Esophagus muscularis mucosa (tissue), 4 donors: ENCODE measurements at regions not wholly inside any gene's neighbourhood (a gene's known extent, or its start where the extent isn't known, plus 50 kb on each side); places are given as distances from the start of the nearest gene placed in this dataset.

Source experiments
- CTCF ChIP-seq, 3 experiments: fragments of 200-600 bp in 2 of 3; fragments of 450-650 bp in 1 of 3; sonication (generic) in 2 of 3; IDR thresholded peaks; one replicate each; pipeline ENCODE4 v1.5.1; 2017 to 2019; ENCODE audit warnings: antibody characterized with exemption in 3 of 3, mild to moderate bottlenecking in 2 of 3, moderate library complexity in 1 of 3
- EP300 ChIP-seq: sonication (generic); formaldehyde crosslinking; IDR thresholded peaks from one replicate; pipeline ENCODE4 v1.6.1; 2017; ENCODE audit warnings: antibody characterized with exemption
- POLR2A ChIP-seq: fragments of 450-650 bp; IDR thresholded peaks from one replicate; pipeline ENCODE4 v1.6.1; 2017; ENCODE audit warnings: antibody characterized with exemption, moderate library complexity, mild to moderate bottlenecking, low read depth
- POLR2AphosphoS5 ChIP-seq, 2 donors: sonication (generic); formaldehyde crosslinking; IDR thresholded peaks; one replicate each; pipeline ENCODE4 v1.6.1; 2017; ENCODE audit warnings: antibody characterized with exemption in 2 of 2

- no peak for TF ChIP-seq CTCF (IDR thresholded peaks at IDR 0.05)
- no peak for TF ChIP-seq POLR2AphosphoS5 (IDR thresholded peaks at IDR 0.05)
- no peak for TF ChIP-seq POLR2A
- TF ChIP-seq EP300 = no peak
Observed at GRCh38 chr14:62308891-62309290, 546.7 kb downstream of the SNAPC1 start.
